ENCODE measurements at regions not wholly inside any gene's neighbourhood (a gene's known extent, or its start where the extent isn't known, plus 50 kb on each side); places are given as distances from the start of the nearest gene placed in this dataset.

DNA sequence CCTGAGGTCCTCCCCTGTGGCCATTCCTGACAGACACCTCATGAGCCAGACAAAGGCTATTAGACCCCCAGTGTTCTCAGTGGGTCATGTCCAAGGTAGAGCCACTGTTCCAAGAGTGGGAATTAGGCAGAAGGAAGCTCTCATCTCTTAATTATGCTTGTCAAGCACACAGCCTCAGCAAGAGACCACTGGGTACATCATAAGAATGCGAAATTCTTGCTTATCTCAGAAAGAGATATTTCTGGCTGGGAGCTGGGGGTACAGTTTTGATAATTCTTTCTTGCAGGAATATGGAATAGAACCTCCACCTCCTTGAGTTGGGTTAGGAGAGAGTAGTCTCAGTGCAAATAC, 1280.0 kb upstream of the CNTN5 start:
- H3K4me2 ChIP-seq (ENCODE audit: low read length), result no peak overlapping the region
- no peaks in the 10 kb centered on the region for H4K20me1 ChIP-seq (ENCODE audit: control insufficient read depth, insufficient read depth, low read depth, low read length)
- no peaks in the 10 kb centered on the region; the same call in 1 of the 2 replicates for H3K9me3 ChIP-seq (ENCODE audit: control insufficient read depth, insufficient read depth, low read length)
- H3K9me2 ChIP-seq (replicated peaks; ENCODE audit: control insufficient read depth, low read length), result no peaks in the 10 kb centered on the region
- H3K27ac ChIP-seq (ENCODE audit: low read depth, low read length), result no peak overlapping the region
- no peaks in the 10 kb centered on the region for H3K27me3 ChIP-seq (ENCODE audit: control insufficient read depth, low read length)
- H3K4me3 ChIP-seq (ENCODE audit: low read length), result no peak overlapping the region
- TF ChIP-seq, protein P1, sequence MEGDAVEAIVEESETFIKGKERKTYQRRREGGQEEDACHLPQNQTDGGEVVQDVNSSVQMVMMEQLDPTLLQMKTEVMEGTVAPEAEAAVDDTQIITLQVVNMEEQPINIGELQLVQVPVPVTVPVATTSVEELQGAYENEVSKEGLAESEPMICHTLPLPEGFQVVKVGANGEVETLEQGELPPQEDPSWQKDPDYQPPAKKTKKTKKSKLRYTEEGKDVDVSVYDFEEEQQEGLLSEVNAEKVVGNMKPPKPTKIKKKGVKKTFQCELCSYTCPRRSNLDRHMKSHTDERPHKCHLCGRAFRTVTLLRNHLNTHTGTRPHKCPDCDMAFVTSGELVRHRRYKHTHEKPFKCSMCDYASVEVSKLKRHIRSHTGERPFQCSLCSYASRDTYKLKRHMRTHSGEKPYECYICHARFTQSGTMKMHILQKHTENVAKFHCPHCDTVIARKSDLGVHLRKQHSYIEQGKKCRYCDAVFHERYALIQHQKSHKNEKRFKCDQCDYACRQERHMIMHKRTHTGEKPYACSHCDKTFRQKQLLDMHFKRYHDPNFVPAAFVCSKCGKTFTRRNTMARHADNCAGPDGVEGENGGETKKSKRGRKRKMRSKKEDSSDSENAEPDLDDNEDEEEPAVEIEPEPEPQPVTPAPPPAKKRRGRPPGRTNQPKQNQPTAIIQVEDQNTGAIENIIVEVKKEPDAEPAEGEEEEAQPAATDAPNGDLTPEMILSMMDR (IDR thresholded peaks at IDR 0.05; ENCODE audit: low read depth, low read length, poor library complexity, severe bottlenecking), result no peak
- no peak for TF ChIP-seq EZH2phosphoT487 (IDR thresholded peaks at IDR 0.05; ENCODE audit: borderline replicate concordance, low read length)
- H3F3A ChIP-seq (ENCODE audit: control insufficient read depth, insufficient read depth), result no peaks in the 10 kb centered on the region
- H3K36me3 ChIP-seq (ENCODE audit: control insufficient read depth, low read length), result no peaks in the 10 kb centered on the region
- no peaks in the 10 kb centered on the region for H3K79me2 ChIP-seq (ENCODE audit: control insufficient read depth, low read length)
- no peaks in the 10 kb centered on the region for H3K4me1 ChIP-seq (ENCODE audit: control insufficient read depth, low read length)

DNA sequence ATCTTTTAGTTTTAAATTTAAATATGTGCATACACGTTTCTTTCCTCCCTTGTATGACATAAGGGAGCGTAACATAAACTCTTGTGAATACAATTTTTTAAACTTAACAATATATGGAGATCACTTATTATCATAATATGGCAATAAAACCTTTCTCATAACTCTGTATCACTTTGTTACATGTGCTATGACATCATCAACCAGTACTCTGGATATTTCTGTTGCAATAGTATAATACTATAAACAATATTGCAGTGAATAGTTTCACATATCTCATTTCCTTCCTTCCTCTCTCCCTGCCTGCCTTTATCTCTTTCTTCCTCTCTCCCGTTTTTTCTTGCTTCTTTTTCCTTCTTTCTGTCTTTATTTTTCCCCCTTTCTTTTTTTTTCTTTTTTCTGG, 1278.0 kb upstream of the CNTN5 start:
- no peak overlapping the region for H3K4me2 ChIP-seq (ENCODE audit: low read length)
- no peaks in the 10 kb centered on the region for H3K9me2 ChIP-seq (replicated peaks; ENCODE audit: control insufficient read depth, low read length)
- H3K4me3 ChIP-seq (ENCODE audit: low read length), result no peak overlapping the region
- TF ChIP-seq, protein P1 (IDR thresholded peaks at IDR 0.05; ENCODE audit: low read depth, low read length, poor library complexity, severe bottlenecking), result no peak
- no peak for TF ChIP-seq EZH2phosphoT487 (IDR thresholded peaks at IDR 0.05; ENCODE audit: borderline replicate concordance, low read length)
- no peaks in the 10 kb centered on the region for H3F3A ChIP-seq (ENCODE audit: control insufficient read depth, insufficient read depth)
- H3K79me2 ChIP-seq (ENCODE audit: control insufficient read depth, low read length), result no peaks in the 10 kb centered on the region
- H3K27ac ChIP-seq (ENCODE audit: low read depth, low read length), result no peak overlapping the region
- H3K9me3 ChIP-seq (ENCODE audit: control insufficient read depth, insufficient read depth, low read length), result no peaks in the 10 kb centered on the region; the same call in 1 of the 2 replicates
- no peaks in the 10 kb centered on the region for H3K27me3 ChIP-seq (ENCODE audit: control insufficient read depth, low read length)
- H4K20me1 ChIP-seq (ENCODE audit: control insufficient read depth, insufficient read depth, low read depth, low read length), result no peaks in the 10 kb centered on the region
- no peaks in the 10 kb centered on the region for H3K36me3 ChIP-seq (ENCODE audit: control insufficient read depth, low read length)
- H3K4me1 ChIP-seq (ENCODE audit: control insufficient read depth, low read length), result no peaks in the 10 kb centered on the region

DNA sequence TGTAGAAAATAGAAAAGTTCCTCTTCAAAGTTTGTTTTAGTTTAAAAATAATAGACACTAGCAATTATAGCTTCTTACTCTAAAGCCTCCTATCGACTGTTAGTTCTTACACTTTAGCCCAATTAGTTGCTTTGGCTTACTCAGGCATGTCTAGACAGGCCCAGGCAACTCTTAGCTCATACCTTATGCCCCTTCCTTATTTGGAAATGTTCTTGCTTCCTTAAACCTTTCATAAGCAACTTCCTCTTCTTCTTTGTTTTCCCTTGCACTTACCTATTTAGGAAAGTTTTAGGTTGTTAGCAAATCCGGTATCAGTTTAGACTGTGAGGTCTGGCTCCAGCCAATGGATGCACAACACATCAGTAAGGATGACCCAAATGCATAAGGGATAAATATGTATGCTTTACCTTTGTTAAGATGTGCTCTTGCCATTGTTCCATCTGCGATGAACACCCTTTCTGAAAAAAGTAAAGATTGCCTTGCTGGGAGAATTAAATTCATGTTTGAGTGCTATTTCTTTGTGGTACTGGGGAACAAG, 1277.5 kb upstream of the CNTN5 start:
- H3K9me2 ChIP-seq (replicated peaks; ENCODE audit: control insufficient read depth, low read length), result no peaks in the 10 kb centered on the region
- TF ChIP-seq EZH2phosphoT487 (IDR thresholded peaks at IDR 0.05; ENCODE audit: borderline replicate concordance, low read length), result no peak
- TF ChIP-seq, protein P1 (IDR thresholded peaks at IDR 0.05; ENCODE audit: low read depth, low read length, poor library complexity, severe bottlenecking), result no peak

More for the DNA sequence above, 1277.5 kb upstream of the CNTN5 start:
- no peak overlapping the region for H3K4me3 ChIP-seq (ENCODE audit: low read length)
- no peaks in the 10 kb centered on the region; the same call in 1 of the 2 replicates for H3K9me3 ChIP-seq (ENCODE audit: control insufficient read depth, insufficient read depth, low read length)
- H3F3A ChIP-seq (ENCODE audit: control insufficient read depth, insufficient read depth), result no peaks in the 10 kb centered on the region
- no peaks in the 10 kb centered on the region for H3K27me3 ChIP-seq (ENCODE audit: control insufficient read depth, low read length)
- no peaks in the 10 kb centered on the region for H3K79me2 ChIP-seq (ENCODE audit: control insufficient read depth, low read length)
- no peaks in the 10 kb centered on the region for H3K4me1 ChIP-seq (ENCODE audit: control insufficient read depth, low read length)
- no peak overlapping the region for H3K4me2 ChIP-seq (ENCODE audit: low read length)
- no peaks in the 10 kb centered on the region for H3K36me3 ChIP-seq (ENCODE audit: control insufficient read depth, low read length)
- no peak overlapping the region for H3K27ac ChIP-seq (ENCODE audit: low read depth, low read length)
- H4K20me1 ChIP-seq (ENCODE audit: control insufficient read depth, insufficient read depth, low read depth, low read length), result no peaks in the 10 kb centered on the region
